Right lobe of liver (tissue), 4 donors: ENCODE measurements at regions not wholly inside any gene's neighbourhood (a gene's known extent, or its start where the extent isn't known, plus 50 kb on each side); places are given as distances from the start of the nearest gene placed in this dataset.

Source experiments
- CTCF ChIP-seq, 4 donors: fragments of 200-600 bp in 3 of 4; fragments of 450-650 bp in 1 of 4; IDR thresholded peaks; one replicate each; pipeline versions ENCODE4 v1.5.1 to v1.8.0; 2016 to 2022; ENCODE audit warnings: antibody characterized with exemption in 4 of 4, mild to moderate bottlenecking in 2 of 4
- POLR2A ChIP-seq: fragments of 450-650 bp; IDR thresholded peaks from one replicate; pipeline ENCODE4 v1.6.1; 2017; ENCODE audit warnings: antibody characterized with exemption, mild to moderate bottlenecking
- donor health status: DM: no; HTN: no; CAD: no.
- donor health status: DM: no; HTN: no; CAD: no.
- donor health status: DM: no; HTN: yes; CAD: no.

GRCh38 chr6:140182821-140183220 lies 808.4 kb upstream of the CITED2 start:
- no peak for TF ChIP-seq CTCF (IDR thresholded peaks at IDR 0.05)
- no peak for TF ChIP-seq POLR2A
